GM12891 (cell line): ENCODE measurements at regions not wholly inside any gene's neighbourhood (a gene's known extent, or its start where the extent isn't known, plus 50 kb on each side); places are given as distances from the start of the nearest gene placed in this dataset.

Experiments
- POLR2AphosphoS5 ChIP-seq: IDR thresholded peaks from 2 replicates; pipeline ENCODE4 v1.6.1; 2011; ENCODE audit warnings: low read depth, low read length, control low read depth
- POU2F2 ChIP-seq: IDR thresholded peaks from 2 replicates; pipeline ENCODE4 v1.6.1; 2011; ENCODE audit warnings: low read depth, mild to moderate bottlenecking, control low read depth, low read length, moderate library complexity

- no peak for TF ChIP-seq POU2F2
- TF ChIP-seq POLR2AphosphoS5, result no peak
These were observed 103.3 kb upstream of the SLC4A4 start for GRCh38 chr4:71235311-71236201.
